GM23338 (cell line): ENCODE measurements at regions not wholly inside any gene's neighbourhood (a gene's known extent, or its start where the extent isn't known, plus 50 kb on each side); places are given as distances from the start of the nearest gene placed in this dataset.

Source experiments
- ATAC-seq: fragments of 200-7000 bp; cut with Tn5 transposase; 3 replicates; pipeline ENCODE4 v1.9.1; 2020
- DNase-seq: peaks from one replicate; pipeline ENCODE4 v3.0.0-alpha.2; 2015; ENCODE audit warnings: low spot score
- H2AFZ ChIP-seq: fragments of 200-600 bp; sonication (generic); 2 replicates; pipeline ENCODE4 v1.8.0; 2016; ENCODE audit warnings: antibody characterized with exemption, mild to moderate bottlenecking, moderate library complexity
- H3F3A ChIP-seq: fragments of 200-600 bp; sonication (generic); replicated peaks from 2 replicates; pipeline ENCODE4 v1.8.0; 2017; ENCODE audit warnings: antibody characterized with exemption, mixed run types, low read depth
- H3K27ac ChIP-seq: fragments of 200-600 bp; sonication (generic); 2 replicates; pipeline ENCODE4 v1.6.1; 2016; ENCODE audit warnings: low read depth
- H3K27me3 ChIP-seq: fragments of 200-600 bp; sonication (generic); 2 replicates; pipeline ENCODE4 v1.8.0; 2016; ENCODE audit warnings: mild to moderate bottlenecking, mixed run types, moderate library complexity; ENCODE audit not compliant: insufficient read depth
- H3K36me3 ChIP-seq: fragments of 200-600 bp; sonication (generic); 2 replicates; pipeline ENCODE4 v1.8.0; 2016; ENCODE audit warnings: mild to moderate bottlenecking; ENCODE audit not compliant: insufficient read depth
- H3K4me1 ChIP-seq: fragments of 200-600 bp; sonication (generic); 2 replicates; pipeline ENCODE4 v1.8.0; 2016; ENCODE audit warnings: mild to moderate bottlenecking, moderate library complexity; ENCODE audit not compliant: insufficient read depth
- H3K4me2 ChIP-seq: fragments of 200-600 bp; sonication (generic); 2 replicates; pipeline ENCODE4 v1.7.1; 2017; ENCODE audit warnings: mixed run types
- H3K4me3 ChIP-seq: fragments of 200-600 bp; sonication (generic); 2 replicates; pipeline ENCODE4 v1.6.1; 2016; ENCODE audit warnings: mixed run types
- H3K79me2 ChIP-seq: fragments of 200-600 bp; sonication (generic); replicated peaks from 2 replicates; pipeline ENCODE4 v1.8.0; 2017; ENCODE audit warnings: mild to moderate bottlenecking; ENCODE audit not compliant: insufficient read depth
- H3K9me2 ChIP-seq: fragments of 200-600 bp; sonication (generic); 2 replicates; pipeline ENCODE4 v1.8.0; 2017; ENCODE audit not compliant: insufficient read depth
- H4K20me1 ChIP-seq: fragments of 200-600 bp; sonication (generic); replicated peaks from 2 replicates; pipeline ENCODE4 v1.8.0; 2017; ENCODE audit warnings: mild to moderate bottlenecking; ENCODE audit not compliant: insufficient read depth
- H3K27ac Mint-ChIP-seq: 2 replicates; pipeline ENCODE4 v1.8.0; 2020; ENCODE audit warnings: inconsistent platforms, mild to moderate bottlenecking, moderate library complexity, mixed read lengths
- H3K27me3 Mint-ChIP-seq: 3 replicates; pipeline ENCODE4 v1.8.0; 2022; ENCODE audit warnings: low read depth, mild to moderate bottlenecking, moderate library complexity, mixed read lengths, inconsistent platforms; ENCODE audit not compliant: insufficient read depth, poor library complexity
- H3K36me3 Mint-ChIP-seq: 3 replicates; pipeline ENCODE4 v1.8.0; 2021; ENCODE audit warnings: low read depth, mild to moderate bottlenecking, inconsistent platforms, moderate library complexity, mixed read lengths
- H3K4me1 Mint-ChIP-seq: 3 replicates; pipeline ENCODE4 v1.8.0; 2020; ENCODE audit warnings: mild to moderate bottlenecking, inconsistent platforms, mixed read lengths
- H3K4me3 Mint-ChIP-seq: 3 replicates; pipeline ENCODE4 v1.8.0; 2021; ENCODE audit warnings: moderate library complexity, mild to moderate bottlenecking, inconsistent platforms, mixed read lengths
- H3K9me3 Mint-ChIP-seq: 3 replicates; pipeline ENCODE4 v1.8.0; 2020; ENCODE audit warnings: moderate library complexity, mild to moderate bottlenecking, inconsistent platforms, mixed read lengths
- CREB1 ChIP-seq: fragments of 250-450 bp; sonication (Bioruptor Pico); IDR thresholded peaks from 2 replicates; pipeline ENCODE4 v1.5.0; 2020; ENCODE audit warnings: low read depth, mild to moderate bottlenecking, moderate library complexity
- EZH2 ChIP-seq: fragments of 200-600 bp; sonication (generic); IDR thresholded peaks from one replicate; pipeline ENCODE4 v1.8.0; 2017; ENCODE audit warnings: antibody characterized with exemption, mild to moderate bottlenecking, low read depth; ENCODE audit not compliant: unreplicated experiment
- EZH2phosphoT487 ChIP-seq: fragments of 200-600 bp; sonication (generic); IDR thresholded peaks from one replicate; pipeline ENCODE4 v1.8.1; 2018; ENCODE audit warnings: antibody characterized with exemption; ENCODE audit not compliant: unreplicated experiment
- JUNB ChIP-seq: IDR thresholded peaks from one replicate; pipeline ENCODE4 v1.6.1; 2016; ENCODE audit warnings: antibody characterized with exemption; ENCODE audit not compliant: unreplicated experiment
- NANOG ChIP-seq: IDR thresholded peaks from 2 replicates; pipeline ENCODE4 v1.6.1; 2016; ENCODE audit warnings: antibody characterized with exemption, borderline replicate concordance
- POLR2AphosphoS5 ChIP-seq: IDR thresholded peaks from 2 replicates; pipeline ENCODE4 v1.6.1; 2016; ENCODE audit warnings: antibody characterized with exemption, low read depth
- STAT1 ChIP-seq: IDR thresholded peaks from one replicate; pipeline ENCODE4 v1.6.1; 2016; ENCODE audit warnings: antibody characterized with exemption; ENCODE audit not compliant: unreplicated experiment
- ZNF114 ChIP-seq: fragments of 250-450 bp; sonication (Bioruptor Pico); IDR thresholded peaks from 2 replicates; pipeline ENCODE4 v1.5.0; 2020; ENCODE audit warnings: mild to moderate bottlenecking, moderate library complexity
- ZNF331 ChIP-seq: fragments of 250-450 bp; sonication (Bioruptor Pico); IDR thresholded peaks from 2 replicates; pipeline ENCODE4 v1.5.0; 2020; ENCODE audit warnings: low read depth, mild to moderate bottlenecking, moderate library complexity
- ZNF462 ChIP-seq: fragments of 250-450 bp; sonication (Bioruptor Pico); IDR thresholded peaks from 2 replicates; pipeline ENCODE4 v1.5.0; 2020; ENCODE audit warnings: mild to moderate bottlenecking, moderate library complexity
- TF ChIP-seq, protein P1 (sequence below): IDR thresholded peaks from 2 replicates; pipeline ENCODE4 v1.6.1; 2016; ENCODE audit warnings: antibody characterized with exemption
- TF ChIP-seq, protein P2 (sequence below), 2 experiments: fragments of 200-600 bp in 1 of 2; sonication (generic) in 1 of 2; conservative IDR thresholded peaks; 2 replicates each; pipeline versions ENCODE4 v1.5.1 to v1.6.1; 2016 to 2017; ENCODE audit warnings: antibody characterized with exemption in 2 of 2, low read depth in 2 of 2, mild to moderate bottlenecking in 2 of 2, moderate library complexity in 1 of 2
- TF ChIP-seq, protein P3 (sequence below): IDR thresholded peaks from one replicate; pipeline ENCODE4 v1.6.1; 2018; ENCODE audit warnings: antibody characterized with exemption; ENCODE audit not compliant: unreplicated experiment

DNA sequence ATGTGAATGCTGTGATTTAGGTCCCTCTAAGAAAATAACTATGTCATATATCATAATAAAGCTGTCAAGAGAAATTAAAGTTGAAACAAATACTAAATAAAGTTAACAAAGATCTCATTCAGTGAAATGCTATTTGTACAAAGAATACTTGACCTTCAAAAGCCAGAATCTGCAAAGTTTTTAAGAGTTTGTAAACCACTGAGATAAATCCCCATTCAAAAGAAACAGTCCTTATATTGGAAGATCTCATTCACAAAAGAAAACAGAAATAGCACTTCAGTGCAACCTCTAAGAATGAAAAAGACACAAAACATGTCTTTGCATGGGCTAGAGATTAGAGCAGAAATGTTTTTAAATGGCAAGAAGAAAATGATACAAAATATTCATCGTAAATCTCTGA, 149.1 kb upstream of the USP38 start:
- no peaks in the 10 kb centered on the region for H3K9me2 ChIP-seq
- H3F3A ChIP-seq, result no peaks in the 10 kb centered on the region
- Mint-ChIP-seq H3K4me3 (no peak overlapping the region), H3K4me1 (no peaks in the 10 kb centered on the region), H3K9me3 (no peaks in the 10 kb centered on the region), H3K27me3 (no peaks in the 10 kb centered on the region), H3K27ac (no peak overlapping the region), H3K36me3 (no peaks in the 10 kb centered on the region)
- H3K4me3 ChIP-seq, result no peak overlapping the region
- no peaks in the 10 kb centered on the region for H3K27me3 ChIP-seq
- H3K4me1 ChIP-seq, result no peaks in the 10 kb centered on the region
- DNase-seq (no peak), ATAC-seq (no peak)
- no peak overlapping the region for H3K4me2 ChIP-seq
- H3K36me3 ChIP-seq, result no peaks in the 10 kb centered on the region
- no peaks in the 10 kb centered on the region for H4K20me1 ChIP-seq
- no peaks in the 10 kb centered on the region for H3K79me2 ChIP-seq
- H2AFZ ChIP-seq, result no peak overlapping the region
- H3K27ac ChIP-seq, result no peak overlapping the region
- TF ChIP-seq NANOG, result no peak
- no peak for TF ChIP-seq JUNB
- no peak for TF ChIP-seq ZNF114 (CRISPR knock-in tag)
- no peak for TF ChIP-seq ZNF331 (CRISPR knock-in tag)
- TF ChIP-seq, protein P1, sequence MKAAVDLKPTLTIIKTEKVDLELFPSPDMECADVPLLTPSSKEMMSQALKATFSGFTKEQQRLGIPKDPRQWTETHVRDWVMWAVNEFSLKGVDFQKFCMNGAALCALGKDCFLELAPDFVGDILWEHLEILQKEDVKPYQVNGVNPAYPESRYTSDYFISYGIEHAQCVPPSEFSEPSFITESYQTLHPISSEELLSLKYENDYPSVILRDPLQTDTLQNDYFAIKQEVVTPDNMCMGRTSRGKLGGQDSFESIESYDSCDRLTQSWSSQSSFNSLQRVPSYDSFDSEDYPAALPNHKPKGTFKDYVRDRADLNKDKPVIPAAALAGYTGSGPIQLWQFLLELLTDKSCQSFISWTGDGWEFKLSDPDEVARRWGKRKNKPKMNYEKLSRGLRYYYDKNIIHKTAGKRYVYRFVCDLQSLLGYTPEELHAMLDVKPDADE, result no peak
- TF ChIP-seq CREB1, result no peak
- TF ChIP-seq, protein P2, sequence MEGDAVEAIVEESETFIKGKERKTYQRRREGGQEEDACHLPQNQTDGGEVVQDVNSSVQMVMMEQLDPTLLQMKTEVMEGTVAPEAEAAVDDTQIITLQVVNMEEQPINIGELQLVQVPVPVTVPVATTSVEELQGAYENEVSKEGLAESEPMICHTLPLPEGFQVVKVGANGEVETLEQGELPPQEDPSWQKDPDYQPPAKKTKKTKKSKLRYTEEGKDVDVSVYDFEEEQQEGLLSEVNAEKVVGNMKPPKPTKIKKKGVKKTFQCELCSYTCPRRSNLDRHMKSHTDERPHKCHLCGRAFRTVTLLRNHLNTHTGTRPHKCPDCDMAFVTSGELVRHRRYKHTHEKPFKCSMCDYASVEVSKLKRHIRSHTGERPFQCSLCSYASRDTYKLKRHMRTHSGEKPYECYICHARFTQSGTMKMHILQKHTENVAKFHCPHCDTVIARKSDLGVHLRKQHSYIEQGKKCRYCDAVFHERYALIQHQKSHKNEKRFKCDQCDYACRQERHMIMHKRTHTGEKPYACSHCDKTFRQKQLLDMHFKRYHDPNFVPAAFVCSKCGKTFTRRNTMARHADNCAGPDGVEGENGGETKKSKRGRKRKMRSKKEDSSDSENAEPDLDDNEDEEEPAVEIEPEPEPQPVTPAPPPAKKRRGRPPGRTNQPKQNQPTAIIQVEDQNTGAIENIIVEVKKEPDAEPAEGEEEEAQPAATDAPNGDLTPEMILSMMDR (conservative IDR thresholded peaks at IDR 0.05; ENCODE audit: low read depth in 2 of 2), result no peak
- TF ChIP-seq ZNF462, result no peak
- TF ChIP-seq, protein P3, sequence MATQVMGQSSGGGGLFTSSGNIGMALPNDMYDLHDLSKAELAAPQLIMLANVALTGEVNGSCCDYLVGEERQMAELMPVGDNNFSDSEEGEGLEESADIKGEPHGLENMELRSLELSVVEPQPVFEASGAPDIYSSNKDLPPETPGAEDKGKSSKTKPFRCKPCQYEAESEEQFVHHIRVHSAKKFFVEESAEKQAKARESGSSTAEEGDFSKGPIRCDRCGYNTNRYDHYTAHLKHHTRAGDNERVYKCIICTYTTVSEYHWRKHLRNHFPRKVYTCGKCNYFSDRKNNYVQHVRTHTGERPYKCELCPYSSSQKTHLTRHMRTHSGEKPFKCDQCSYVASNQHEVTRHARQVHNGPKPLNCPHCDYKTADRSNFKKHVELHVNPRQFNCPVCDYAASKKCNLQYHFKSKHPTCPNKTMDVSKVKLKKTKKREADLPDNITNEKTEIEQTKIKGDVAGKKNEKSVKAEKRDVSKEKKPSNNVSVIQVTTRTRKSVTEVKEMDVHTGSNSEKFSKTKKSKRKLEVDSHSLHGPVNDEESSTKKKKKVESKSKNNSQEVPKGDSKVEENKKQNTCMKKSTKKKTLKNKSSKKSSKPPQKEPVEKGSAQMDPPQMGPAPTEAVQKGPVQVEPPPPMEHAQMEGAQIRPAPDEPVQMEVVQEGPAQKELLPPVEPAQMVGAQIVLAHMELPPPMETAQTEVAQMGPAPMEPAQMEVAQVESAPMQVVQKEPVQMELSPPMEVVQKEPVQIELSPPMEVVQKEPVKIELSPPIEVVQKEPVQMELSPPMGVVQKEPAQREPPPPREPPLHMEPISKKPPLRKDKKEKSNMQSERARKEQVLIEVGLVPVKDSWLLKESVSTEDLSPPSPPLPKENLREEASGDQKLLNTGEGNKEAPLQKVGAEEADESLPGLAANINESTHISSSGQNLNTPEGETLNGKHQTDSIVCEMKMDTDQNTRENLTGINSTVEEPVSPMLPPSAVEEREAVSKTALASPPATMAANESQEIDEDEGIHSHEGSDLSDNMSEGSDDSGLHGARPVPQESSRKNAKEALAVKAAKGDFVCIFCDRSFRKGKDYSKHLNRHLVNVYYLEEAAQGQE, result no peak
- TF ChIP-seq STAT1, result no peak
- no peak for TF ChIP-seq POLR2AphosphoS5
- TF ChIP-seq EZH2, result no peak
- TF ChIP-seq EZH2phosphoT487, result no peak
